Activated naive CD8-positive, alpha-beta T cell treated with anti-CD3 and anti-CD28 coated beads, Interleukin-2, amount 50 U/mL, for 24 hours (primary cell): ENCODE measurements at regions not wholly inside any gene's neighbourhood (a gene's known extent, or its start where the extent isn't known, plus 50 kb on each side); places are given as distances from the start of the nearest gene placed in this dataset.
"Not testable (repeated sequence)": the region's sequence is repeated elsewhere in the genome, so short reads cannot be mapped to it uniquely, and the experiment has no call there.

ENCODE experiments used
- ATAC-seq: fragments of 150-1000 bp; cut with Tn5 transposase; one replicate; pipeline ENCODE4 v1.10.0; 2021
- DNase-seq: peaks from one replicate; pipeline ENCODE4 v3.0.0; 2021
- H3K27ac Mint-ChIP-seq: one replicate; pipeline ENCODE4 v1.8.0; 2021; ENCODE audit warnings: mild to moderate bottlenecking, mixed read lengths
- H3K27me3 Mint-ChIP-seq: one replicate; pipeline ENCODE4 v1.8.0; 2021; ENCODE audit warnings: mixed read lengths
- H3K36me3 Mint-ChIP-seq: one replicate; pipeline ENCODE4 v1.8.0; 2021; ENCODE audit warnings: low read depth, mixed read lengths
- H3K4me1 Mint-ChIP-seq: one replicate; pipeline ENCODE4 v1.8.0; 2021; ENCODE audit warnings: mixed read lengths
- H3K4me3 Mint-ChIP-seq: one replicate; pipeline ENCODE4 v1.8.0; 2021; ENCODE audit warnings: mild to moderate bottlenecking, moderate library complexity, mixed read lengths
- H3K9me3 Mint-ChIP-seq: one replicate; pipeline ENCODE4 v1.8.0; 2021; ENCODE audit warnings: mixed read lengths

- no peak overlapping the region for H3K27ac Mint-ChIP-seq
- no peaks in the 10 kb centered on the region for H3K4me1 Mint-ChIP-seq
- no peaks in the 10 kb centered on the region for H3K9me3 Mint-ChIP-seq
- H3K4me3 Mint-ChIP-seq = no peak overlapping the region
- no peaks in the 10 kb centered on the region for H3K36me3 Mint-ChIP-seq
- DNase-seq (no peak), ATAC-seq (no peak)
- H3K27me3 Mint-ChIP-seq = no peaks in the 10 kb centered on the region
Measured at GRCh38 chr18:62458868-62459716, 63.7 kb upstream of the ZCCHC2 start.

GRCh38 chr18:62460851-62461300 is 61.9 kb upstream of the ZCCHC2 start:
- Mint-ChIP-seq H3K27me3 (no peaks in the 10 kb centered on the region), H3K27ac (no peak overlapping the region), H3K9me3 (peaks cover 4% of the 10 kb centered on the region), H3K36me3 (no peaks in the 10 kb centered on the region), H3K4me3 (no peak overlapping the region), H3K4me1 (no peaks in the 10 kb centered on the region)
- no peak for DNase-seq
- ATAC-seq = no peak

- DNase-seq = no peak
- ATAC-seq = no peak
- Mint-ChIP-seq H3K4me3 (no peak overlapping the region), H3K27me3 (no peaks in the 10 kb centered on the region), H3K9me3 (peaks cover 4% of the 10 kb centered on the region), H3K36me3 (no peaks in the 10 kb centered on the region), H3K4me1 (no peaks in the 10 kb centered on the region), H3K27ac (no peak overlapping the region)
Measured at GRCh38 chr18:62461591-62461990, 61.2 kb upstream of the ZCCHC2 start.

- DNase-seq = no peak
- Mint-ChIP-seq H3K27ac (peak overlapping the region; percentile 17), H3K27me3 (peaks cover 2% of the 10 kb centered on the region), H3K4me3 (no peak overlapping the region), H3K36me3 (no peaks in the 10 kb centered on the region), H3K9me3 (peaks cover 16% of the 10 kb centered on the region), H3K4me1 (no peaks in the 10 kb centered on the region)
- no peak for ATAC-seq
Measured at GRCh38 chr18:62464266-62464665, 58.6 kb upstream of the ZCCHC2 start.

GRCh38 chr18:62469131-62469530 is 53.7 kb upstream of the ZCCHC2 start:
- peaks cover 39% of the 10 kb centered on the region for H3K9me3 Mint-ChIP-seq

More at GRCh38 chr18:62469131-62469530, 53.7 kb upstream of the ZCCHC2 start:
- not testable (repeated sequence) for ATAC-seq, H3K4me3 Mint-ChIP-seq, H3K36me3 Mint-ChIP-seq, DNase-seq, H3K4me1 Mint-ChIP-seq, H3K27ac Mint-ChIP-seq
- peaks cover 15% of the 10 kb centered on the region for H3K27me3 Mint-ChIP-seq
